Endothelial cell of umbilical vein (primary cell): ENCODE measurements at regions not wholly inside any gene's neighbourhood (a gene's known extent, or its start where the extent isn't known, plus 50 kb on each side); places are given as distances from the start of the nearest gene placed in this dataset.

Experiments used
- BruUV-seq: library from RNA; stranded (reverse); fragments of 400-500 nt; replicated peaks from 2 replicates; lab custom pipeline; 2021; lab: Mats Ljungman, UMichigan
- CTCF ChIA-PET: fragments of 300-600, 350-600 bp; sonication (Branson Sonifier 250); formaldehyde crosslinking; loops from one replicate; lab custom pipeline; 2021; ENCODE audit warnings: antibody characterized with exemption, inconsistent platforms; lab: Charles Lee
- POLR2A ChIA-PET: fragments of 300-600, 350-600 bp; sonication (Branson Sonifier 250); formaldehyde crosslinking; loops from one replicate; lab custom pipeline; 2021; ENCODE audit warnings: antibody characterized with exemption, inconsistent platforms; lab: Charles Lee
- DNase-seq: peaks from one replicate; pipeline ENCODE4 v3.0.0-alpha.2; 2011; ENCODE audit warnings: low read depth, low spot score
- FAIRE-seq: peaks from 2 replicates; lab custom pipeline; 2011; peaks lifted over from hg19 to GRCh38; lab: Jason Lieb, UNC
- H2AFZ ChIP-seq: 2 replicates; pipeline ENCODE4 v1.6.0; 2012; ENCODE audit warnings: low read depth, low read length, control low read depth, inconsistent platforms
- H3K27ac ChIP-seq: 2 replicates; pipeline ENCODE4 v1.5.1; 2011; ENCODE audit warnings: low read depth, mild to moderate bottlenecking, control low read depth, low read length, moderate library complexity; ENCODE audit not compliant: insufficient read depth
- H3K27me3 ChIP-seq, 2 experiments: 2 replicates each; pipeline versions ENCODE4 v1.6.0 to v1.6.1; 2011; ENCODE audit warnings: low read length in 2 of 2, mixed read lengths in 1 of 2; ENCODE audit not compliant: control insufficient read depth in 2 of 2, insufficient read depth in 2 of 2
- H3K36me3 ChIP-seq, 2 experiments: 2 replicates in 1 of 2; 3 replicates in 1 of 2; pipeline ENCODE4 v1.5.1; 2011; ENCODE audit warnings: low read length in 2 of 2, mild to moderate bottlenecking in 1 of 2, moderate library complexity in 1 of 2; ENCODE audit not compliant: control insufficient read depth in 2 of 2, insufficient read depth in 2 of 2; ENCODE audit errors: extremely low read depth in 1 of 2
- H3K4me1 ChIP-seq: 3 replicates; pipeline ENCODE4 v1.5.1; 2011; ENCODE audit warnings: mild to moderate bottlenecking, low read length; ENCODE audit not compliant: control insufficient read depth, insufficient read depth; ENCODE audit errors: extremely low read depth
- H3K4me2 ChIP-seq: 2 replicates; pipeline ENCODE4 v1.6.1; 2011; ENCODE audit warnings: low read length, control low read depth, mixed read lengths; ENCODE audit not compliant: insufficient read depth
- H3K4me3 ChIP-seq, 3 experiments: fragments of 200-600 bp in 1 of 3; sonication (generic), shearing (Covaris generic) in 1 of 3; replicated peaks in 1 of 3; 2 replicates each; pipeline ENCODE4 v1.5.1; 2011 to 2016; ENCODE audit warnings: control low read depth in 3 of 3, low read length in 3 of 3, mild to moderate bottlenecking in 2 of 3, inconsistent platforms in 1 of 3, low read depth in 1 of 3, moderate library complexity in 1 of 3; ENCODE audit not compliant: insufficient read depth in 1 of 3
- H3K79me2 ChIP-seq: 2 replicates; pipeline ENCODE4 v1.6.0; 2012; ENCODE audit warnings: low read length, inconsistent platforms; ENCODE audit not compliant: control insufficient read depth, insufficient read depth
- H3K9ac ChIP-seq: replicated peaks from 2 replicates; pipeline ENCODE3; 2011; ENCODE audit warnings: low read length, control low read depth; ENCODE audit not compliant: insufficient read depth; ENCODE audit errors: extremely low read depth
- H3K9me1 ChIP-seq: replicated peaks from 3 replicates; pipeline ENCODE4 v1.6.0; 2011; ENCODE audit warnings: mild to moderate bottlenecking, low read length; ENCODE audit not compliant: control insufficient read depth, insufficient read depth; ENCODE audit errors: extremely low read depth
- H3K9me3 ChIP-seq: replicated peaks from 2 replicates; pipeline ENCODE4 v1.5.1; 2012; ENCODE audit warnings: low read length, inconsistent platforms; ENCODE audit not compliant: control insufficient read depth, insufficient read depth
- H4K20me1 ChIP-seq: replicated peaks from 2 replicates; pipeline ENCODE3; 2011; ENCODE audit warnings: mild to moderate bottlenecking, low read length; ENCODE audit not compliant: control insufficient read depth, insufficient read depth; ENCODE audit errors: extremely low read depth
- CTCF ChIP-seq, 2 donors: IDR thresholded peaks; 1 replicate in 1 of 2; 2 replicates in 1 of 2; pipeline ENCODE4 v1.5.1; 2011; ENCODE audit warnings: low read length in 2 of 2, mild to moderate bottlenecking in 2 of 2, moderate library complexity in 2 of 2, control low read depth in 1 of 2, inconsistent platforms in 1 of 2, low read depth in 1 of 2; ENCODE audit not compliant: insufficient read depth in 1 of 2; ENCODE audit errors: extremely low read depth in 1 of 2
- EZH2 ChIP-seq: IDR thresholded peaks from 2 replicates; pipeline ENCODE4 v1.6.1; 2012; ENCODE audit warnings: borderline replicate concordance, low read depth, mild to moderate bottlenecking, moderate library complexity, low read length, inconsistent platforms; ENCODE audit not compliant: severe bottlenecking
- FOS ChIP-seq: IDR thresholded peaks from 2 replicates; pipeline ENCODE4 v1.6.1; 2011; ENCODE audit warnings: mild to moderate bottlenecking, low read length, moderate library complexity, borderline replicate concordance; ENCODE audit not compliant: insufficient read depth
- GATA2 ChIP-seq: IDR thresholded peaks from 2 replicates; pipeline ENCODE4 v1.7.0; 2011; ENCODE audit warnings: low read depth, mild to moderate bottlenecking, moderate library complexity, mixed read lengths, low read length; ENCODE audit not compliant: insufficient read length, insufficient read depth
- JUN ChIP-seq: IDR thresholded peaks from 2 replicates; pipeline ENCODE4 v1.6.1; 2011; ENCODE audit warnings: borderline replicate concordance, low read depth; ENCODE audit not compliant: insufficient read length, insufficient read depth
- MAX ChIP-seq: IDR thresholded peaks from 2 replicates; pipeline ENCODE4 v1.6.1; 2011; ENCODE audit not compliant: insufficient read depth, insufficient read length
- MYC ChIP-seq: IDR thresholded peaks from one replicate; pipeline ENCODE4 v1.6.1; 2011; ENCODE audit warnings: mild to moderate bottlenecking, low read depth, low read length
- POLR2A ChIP-seq: IDR thresholded peaks from 2 replicates; pipeline ENCODE4 v1.6.1; 2012; ENCODE audit warnings: low read depth, mild to moderate bottlenecking, control low read depth, low read length
- POLR2AphosphoS5 ChIP-seq: IDR thresholded peaks from 2 replicates; pipeline ENCODE4 v1.6.1; 2012; ENCODE audit warnings: low read depth, mild to moderate bottlenecking, control low read depth, low read length, moderate library complexity; ENCODE audit not compliant: insufficient read depth
- dilution Hi-C: fragments of 300-500 bp; cut with MboI; formaldehyde crosslinking; loops from one replicate; pipeline ENCODE4 v1.15.0; 2019; ENCODE audit warnings: low sequenced_read_pairs; ENCODE audit not compliant: extremely low pct_ligation_motif_present
- intact Hi-C: fragments of 100-400 bp; cut with micrococcal nuclease; formaldehyde crosslinking; loops from one replicate; pipeline ENCODE4 v1.10.0; 2022

- no TSS peak for BruUV-seq
- no peak overlapping the region for H3K27ac ChIP-seq
- H3K79me2 ChIP-seq = no peaks in the 10 kb centered on the region
- CTCF ChIA-PET = interaction anchor here (1.0 to 1.7 kb wide), 4 partner anchors 9 to 105 kb away, joined by 3 to 9 read pairs (median 3); partner anchors contain the start of gene PCDH1
- H3K36me3 ChIP-seq = no peaks in the 10 kb centered on the region
- no peak overlapping the region for H3K9ac ChIP-seq
- no peaks in the 10 kb centered on the region for H4K20me1 ChIP-seq
- no peaks in the 10 kb centered on the region for H3K4me1 ChIP-seq
- no peaks in the 10 kb centered on the region for H3K9me3 ChIP-seq
- POLR2A ChIA-PET = interaction anchor here (0.6 kb wide), 1 partner anchor 91 kb away, joined by 6 read pairs; no protein-coding TSS in a partner anchor
- peaks cover 9 to 14% of the 10 kb centered on the region in 2 experiments for H3K27me3 ChIP-seq
- TF ChIP-seq EZH2 (no peak), FOS (no peak), MYC (no peak)
- H3K4me2 ChIP-seq = no peak overlapping the region
- DNase-seq = no peak
- H3K9me1 ChIP-seq = no peaks in the 10 kb centered on the region
- H2AFZ ChIP-seq = no peak overlapping the region
- H3K4me3 ChIP-seq = no peak overlapping the region
- FAIRE-seq = no peak
- intact Hi-C loops = no loop called here
- dilution Hi-C loops = no loop called here
These were observed 91.9 kb upstream of the ARAP3 start for GRCh38 chr5:141773779-141774562.

- ChIA-PET CTCF (interaction anchor here (0.7 to 1.3 kb wide), 3 partner anchors 9 to 42 kb away, joined by 3 to 6 read pairs (median 4); no protein-coding TSS in a partner anchor), POLR2A (no interaction called here)
- Histone ChIP-seq H3K27ac (no peak overlapping the region), H3K79me2 (no peaks in the 10 kb centered on the region), H2AFZ (no peak overlapping the region), H3K9ac (no peak overlapping the region), H3K4me2 (no peak overlapping the region), H3K36me3 (no peaks in the 10 kb centered on the region), H4K20me1 (no peaks in the 10 kb centered on the region), H3K4me1 (no peaks in the 10 kb centered on the region), H3K4me3 (no peak overlapping the region), H3K9me1 (no peaks in the 10 kb centered on the region), H3K9me3 (no peaks in the 10 kb centered on the region), H3K27me3 (peaks cover 9 to 16% of the 10 kb centered on the region in 2 experiments)
- no TSS peak for BruUV-seq
- FAIRE-seq (no peak), DNase-seq (no peak)
- TF ChIP-seq POLR2A (no peak), MYC (no peak), FOS (no peak), GATA2 (no peak), EZH2 (no peak), POLR2AphosphoS5 (no peak), CTCF (IDR thresholded peaks at IDR 0.05; ENCODE audit: extremely low read depth in 1 of 2, insufficient read depth in 1 of 2, low read depth in 1 of 2, low read length in 2 of 2) (no peak), JUN (no peak), MAX (no peak)
- dilution Hi-C loops = no loop called here
- intact Hi-C loops = no loop called here
These were observed 90.3 kb upstream of the ARAP3 start for GRCh38 chr5:141772281-141772680.
